ENCODE measurements at regions not wholly inside any gene's neighbourhood (a gene's known extent, or its start where the extent isn't known, plus 50 kb on each side); places are given as distances from the start of the nearest gene placed in this dataset.

GRCh38 chr18:38805256-38805655 is 1239.7 kb upstream of the CELF4 start:
- no peak for TF ChIP-seq REST (IDR thresholded peaks at IDR 0.05; ENCODE audit: insufficient read depth in 1 of 2, low read depth in 2 of 2, low read length in 2 of 2)
- TF ChIP-seq TAF1 (IDR thresholded peaks at IDR 0.05; ENCODE audit: borderline replicate concordance, insufficient read depth, low read length) = no peak

All from PFSK-1 (cell line).